Neuronal stem cell (in vitro differentiated cells): ENCODE measurements at regions not wholly inside any gene's neighbourhood (a gene's known extent, or its start where the extent isn't known, plus 50 kb on each side); places are given as distances from the start of the nearest gene placed in this dataset.

Experiments
- DNase-seq: peaks from one replicate; pipeline ENCODE4 v3.0.0-alpha.2; 2013; ENCODE audit warnings: low spot score
- H2AFZ ChIP-seq: one replicate; pipeline ENCODE4 v1.6.1; 2013; ENCODE audit warnings: mild to moderate bottlenecking, low read length, inconsistent platforms
- H2AK5ac ChIP-seq: 2 replicates; pipeline ENCODE4 v1.6.1; 2013; ENCODE audit warnings: low read depth, mild to moderate bottlenecking, inconsistent platforms, low read length, moderate library complexity, mixed read lengths
- H2BK120ac ChIP-seq: 2 replicates; pipeline ENCODE4 v1.6.1; 2013; ENCODE audit warnings: low read depth, mild to moderate bottlenecking, inconsistent platforms, low read length, moderate library complexity, mixed read lengths
- H2BK12ac ChIP-seq: one replicate; pipeline ENCODE4 v1.6.1; 2013; ENCODE audit warnings: low read length, inconsistent platforms
- H2BK15ac ChIP-seq: 2 replicates; pipeline ENCODE4 v1.6.1; 2013; ENCODE audit warnings: mild to moderate bottlenecking, low read length, inconsistent platforms, mixed read lengths
- H2BK5ac ChIP-seq: one replicate; pipeline ENCODE4 v1.6.1; 2013; ENCODE audit warnings: inconsistent platforms, mild to moderate bottlenecking, low read length, moderate library complexity
- H3K14ac ChIP-seq: one replicate; pipeline ENCODE4 v1.6.1; 2013; ENCODE audit warnings: low read length, inconsistent platforms
- H3K18ac ChIP-seq: 2 replicates; pipeline ENCODE4 v1.6.1; 2013; ENCODE audit warnings: low read length, inconsistent platforms
- H3K23ac ChIP-seq: 2 replicates; pipeline ENCODE4 v1.6.1; 2013; ENCODE audit warnings: low read depth, mild to moderate bottlenecking, mixed read lengths, low read length, inconsistent platforms; ENCODE audit not compliant: poor library complexity
- H3K27ac ChIP-seq: replicated peaks from 3 replicates; pipeline ENCODE4 v1.5.1; 2013; ENCODE audit warnings: low read length, inconsistent platforms
- H3K27me3 ChIP-seq, 3 experiments: 2 replicates each; pipeline ENCODE4 v1.6.1; 2013; ENCODE audit warnings: low read length in 3 of 3, mild to moderate bottlenecking in 2 of 3, inconsistent platforms in 1 of 3, low read depth in 1 of 3, mixed read lengths in 1 of 3, moderate library complexity in 1 of 3; ENCODE audit not compliant: control insufficient read depth in 3 of 3, insufficient read depth in 3 of 3
- H3K36me3 ChIP-seq, 2 donors: replicated peaks in 1 of 2; 2 replicates each; pipeline ENCODE4 v1.6.1; 2013; ENCODE audit warnings: low read length in 2 of 2; ENCODE audit not compliant: control insufficient read depth in 2 of 2, insufficient read depth in 2 of 2
- H3K4ac ChIP-seq: 2 replicates; pipeline ENCODE4 v1.6.1; 2013; ENCODE audit warnings: inconsistent platforms, mild to moderate bottlenecking, low read length, moderate library complexity
- H3K4me1 ChIP-seq, 2 donors: 1 replicate in 1 of 2; 2 replicates in 1 of 2; pipeline ENCODE4 v1.6.1; 2013; ENCODE audit warnings: low read length in 2 of 2, low read depth in 1 of 2; ENCODE audit not compliant: control insufficient read depth in 2 of 2, insufficient read depth in 1 of 2
- H3K4me2 ChIP-seq: one replicate; pipeline ENCODE4 v1.6.1; 2013; ENCODE audit warnings: mild to moderate bottlenecking, low read length, inconsistent platforms; ENCODE audit not compliant: insufficient read depth, poor library complexity, severe bottlenecking
- H3K4me3 ChIP-seq, 2 donors: 2 replicates each; pipeline ENCODE4 v1.5.1; 2013; ENCODE audit warnings: low read length in 2 of 2, mild to moderate bottlenecking in 2 of 2, inconsistent platforms in 1 of 2, moderate library complexity in 1 of 2
- H3K79me1 ChIP-seq: one replicate; pipeline ENCODE4 v1.6.1; 2013; ENCODE audit warnings: low read depth, mild to moderate bottlenecking, inconsistent platforms, low read length, moderate library complexity
- H3K9ac ChIP-seq: one replicate; pipeline ENCODE4 v1.6.1; 2013; ENCODE audit warnings: mild to moderate bottlenecking, low read depth, low read length, inconsistent platforms; ENCODE audit not compliant: poor library complexity
- H3K9me3 ChIP-seq, 2 donors: replicated peaks in 1 of 2; 2 replicates each; pipeline versions ENCODE3 to v1.6.1; 2013; ENCODE audit warnings: low read length in 2 of 2, mild to moderate bottlenecking in 2 of 2, inconsistent platforms in 1 of 2, low read depth in 1 of 2, mixed read lengths in 1 of 2, moderate library complexity in 1 of 2; ENCODE audit not compliant: control insufficient read depth in 2 of 2, insufficient read depth in 1 of 2
- H4K8ac ChIP-seq: one replicate; pipeline ENCODE4 v1.6.1; 2013; ENCODE audit warnings: low read depth, mild to moderate bottlenecking, inconsistent platforms, low read length, moderate library complexity
- H4K91ac ChIP-seq: one replicate; pipeline ENCODE4 v1.6.1; 2013; ENCODE audit warnings: low read length, low read depth, mild to moderate bottlenecking, inconsistent platforms; ENCODE audit not compliant: poor library complexity
- WGBS, 2 donors: extraction: QIAGEN DNeasy Blood & Tissue Kit; methylation state at CpG; one replicate each; pipeline ENCODE4 v1.1.7; 2013; ENCODE audit warnings: missing lambda C conversion rate in 2 of 2, mixed read lengths in 1 of 2; ENCODE audit not compliant: insufficient read length in 2 of 2, insufficient replicate concordance in 1 of 2; ENCODE audit errors: extremely low coverage in 2 of 2; 5-methylcytosine and 5-hydroxymethylcytosine counted together

DNA sequence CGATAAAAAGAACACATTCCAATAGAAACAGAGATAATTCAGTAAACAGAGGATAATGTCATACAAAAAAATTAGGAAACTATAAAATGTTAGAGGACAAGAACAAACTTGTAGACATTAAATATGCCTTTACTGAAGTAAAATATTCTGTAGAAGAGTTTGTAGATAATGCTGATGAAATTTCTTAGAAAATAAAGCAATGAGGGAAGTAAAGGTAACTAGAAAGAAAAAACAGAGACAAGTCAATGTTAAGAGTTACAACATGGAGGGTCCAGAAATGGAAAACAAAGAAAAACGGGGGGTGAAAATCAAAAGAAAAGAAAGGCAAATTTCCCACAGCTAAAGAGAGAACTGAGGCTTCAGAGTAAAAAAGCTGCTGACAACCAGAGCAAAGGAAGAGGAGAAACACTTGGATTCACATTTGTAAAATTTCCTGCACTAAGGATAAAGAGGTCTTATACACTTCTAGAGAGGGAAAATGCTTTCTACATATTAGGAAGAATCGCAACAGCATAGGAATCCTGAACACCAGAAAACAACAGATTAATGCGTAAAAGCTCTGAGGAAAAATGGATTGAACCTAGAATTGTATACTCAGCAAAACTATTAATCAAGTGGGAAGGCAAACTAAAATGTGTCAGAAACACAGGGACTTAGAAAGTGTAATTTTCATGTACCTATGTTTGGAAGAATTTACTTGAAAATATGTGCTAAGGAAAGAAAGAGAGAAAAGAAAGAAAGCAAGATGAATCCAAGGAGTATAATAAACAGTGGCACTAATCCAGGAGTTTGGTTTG is 55.0 kb upstream of the AGR3 start:
- Histone ChIP-seq H4K8ac (no peak overlapping the region), H4K91ac (no peak overlapping the region), H2BK5ac (no peak overlapping the region), H2BK120ac (no peak overlapping the region), H3K23ac (no peak overlapping the region), H2BK12ac (no peak overlapping the region), H3K4me3 (no peak overlapping the region), H3K27ac (no peak overlapping the region), H2AK5ac (no peak overlapping the region), H3K4me2 (no peak overlapping the region), H3K14ac (no peak overlapping the region), H3K9ac (no peak overlapping the region), H3K79me1 (no peaks in the 10 kb centered on the region), H3K9me3 (peaks cover 0 to 20% of the 10 kb centered on the region in 2 donors), H3K36me3 (peaks cover 0 to 19% of the 10 kb centered on the region in 2 donors), H2AFZ (no peak overlapping the region), H3K4me1 (no peaks in the 10 kb centered on the region), H3K4ac (no peak overlapping the region), H3K27me3 (no peaks in the 10 kb centered on the region), H3K18ac (no peak overlapping the region), H2BK15ac (no peak overlapping the region)
- DNase-seq, result no peak
- no CpG with 5 or more reads among the region's 4 CpGs for WGBS, 2 donors

GRCh38 chr7:16939161-16939560 is 57.4 kb upstream of the AGR3 start:
- Histone ChIP-seq H2BK5ac (no peak overlapping the region), H3K4me3 (no peak overlapping the region), H3K4ac (no peak overlapping the region), H2AFZ (no peak overlapping the region), H3K9ac (no peak overlapping the region), H2BK120ac (no peak overlapping the region), H3K36me3 (peaks cover 0 to 19% of the 10 kb centered on the region in 2 donors), H4K8ac (no peak overlapping the region), H3K4me2 (no peak overlapping the region), H3K79me1 (no peaks in the 10 kb centered on the region), H3K14ac (no peak overlapping the region), H3K9me3 (peaks cover 4 to 31% of the 10 kb centered on the region in 2 donors), H3K18ac (no peak overlapping the region), H3K27ac (no peak overlapping the region), H3K27me3 (no peaks in the 10 kb centered on the region), H3K23ac (no peak overlapping the region), H2AK5ac (no peak overlapping the region), H3K4me1 (no peaks in the 10 kb centered on the region), H4K91ac (no peak overlapping the region), H2BK12ac (no peak overlapping the region), H2BK15ac (no peak overlapping the region)
- DNase-seq, result no peak

- H4K91ac ChIP-seq, result no peak overlapping the region
Observed at GRCh38 chr7:16940776-16941175, 59.0 kb upstream of the AGR3 start.

DNA sequence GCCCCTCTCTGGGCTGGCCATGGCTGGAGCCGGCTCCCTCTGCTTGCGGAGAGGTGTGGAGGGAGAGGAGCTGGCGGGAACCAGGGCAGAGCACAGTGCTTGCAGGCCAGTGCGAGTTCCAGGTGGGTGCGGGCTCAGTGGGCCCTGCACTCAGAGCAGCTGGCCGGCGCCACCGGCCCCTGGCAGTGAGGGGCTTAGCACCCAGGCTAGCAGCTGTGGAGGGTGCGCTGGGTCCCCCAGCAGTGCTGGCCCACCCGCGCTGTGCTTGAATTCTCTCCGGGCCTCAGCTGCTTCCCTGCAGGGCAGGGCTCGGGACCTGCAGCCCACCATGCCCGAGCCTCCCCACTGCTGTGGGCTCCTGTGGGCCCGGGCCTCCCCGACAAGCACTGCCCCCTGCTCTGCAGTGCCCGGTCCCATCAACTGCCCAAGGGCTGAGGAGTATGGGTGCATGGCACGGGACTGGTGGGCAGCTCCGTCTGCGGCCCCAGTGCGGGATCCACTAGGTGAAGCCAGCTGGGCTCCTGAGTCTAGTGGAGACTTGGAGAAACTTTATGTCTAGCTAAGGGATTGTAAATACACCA is 61.2 kb upstream of the AGR3 start:
- WGBS, 2 donors, result no CpG with 5 or more reads among the region's 21 CpGs
- Histone ChIP-seq H2BK12ac (no peak overlapping the region), H3K4me1 (no peaks in the 10 kb centered on the region), H3K4me2 (no peak overlapping the region), H3K9ac (no peak overlapping the region), H2BK15ac (no peak overlapping the region), H2BK5ac (no peak overlapping the region), H3K23ac (no peak overlapping the region), H3K4ac (no peak overlapping the region), H2BK120ac (no peak overlapping the region), H4K91ac (no peak overlapping the region), H3K18ac (no peak overlapping the region), H2AK5ac (no peak overlapping the region), H3K14ac (no peak overlapping the region), H3K4me3 (no peak overlapping the region), H3K79me1 (no peaks in the 10 kb centered on the region), H3K27ac (no peak overlapping the region), H2AFZ (no peak overlapping the region), H3K9me3 (peaks cover 4 to 41% of the 10 kb centered on the region in 2 donors), H3K36me3 (peaks cover 0 to 17% of the 10 kb centered on the region in 2 donors), H3K27me3 (no peaks in the 10 kb centered on the region), H4K8ac (no peak overlapping the region)
- DNase-seq, result no peak

More at GRCh38 chr7:16940776-16941175, 59.0 kb upstream of the AGR3 start:
- no peak overlapping the region for H2BK5ac ChIP-seq
- H3K4me2 ChIP-seq, result no peak overlapping the region
- H2AFZ ChIP-seq, result no peak overlapping the region
- H2BK120ac ChIP-seq, result no peak overlapping the region
- H3K4me3 ChIP-seq, result no peak overlapping the region
- no peak overlapping the region for H2AK5ac ChIP-seq
- no peak overlapping the region for H2BK15ac ChIP-seq
- H3K36me3 ChIP-seq, result peaks cover 0 to 17% of the 10 kb centered on the region in 2 donors
- H3K18ac ChIP-seq, result no peak overlapping the region
- H3K4ac ChIP-seq, result no peak overlapping the region
- no peak overlapping the region for H2BK12ac ChIP-seq
- H3K9me3 ChIP-seq, result peaks cover 4 to 35% of the 10 kb centered on the region in 2 donors
- no peaks in the 10 kb centered on the region for H3K27me3 ChIP-seq
- H3K79me1 ChIP-seq, result no peaks in the 10 kb centered on the region
- no peak overlapping the region for H3K27ac ChIP-seq
- no peaks in the 10 kb centered on the region for H3K4me1 ChIP-seq
- no peak overlapping the region for H3K14ac ChIP-seq
- H3K23ac ChIP-seq, result no peak overlapping the region
- no peak overlapping the region for H3K9ac ChIP-seq
- H4K8ac ChIP-seq, result no peak overlapping the region
- no peak for DNase-seq
